ENCODE measurements at regions not wholly inside any gene's neighbourhood (a gene's known extent, or its start where the extent isn't known, plus 50 kb on each side); places are given as distances from the start of the nearest gene placed in this dataset.

GRCh38 chr11:23509023-23509422 lies 648.7 kb upstream of the CCDC179 start:
- Mint-ChIP-seq H3K27ac (ENCODE audit: unreplicated experiment) (no peak overlapping the region), H3K4me3 (ENCODE audit: unreplicated experiment) (no peak overlapping the region), H3K4me1 (ENCODE audit: low read depth, unreplicated experiment) (no peaks in the 10 kb centered on the region), H3K9me3 (ENCODE audit: unreplicated experiment) (no peaks in the 10 kb centered on the region), H3K36me3 (ENCODE audit: insufficient read depth, unreplicated experiment) (no peaks in the 10 kb centered on the region), H3K27me3 (ENCODE audit: insufficient read depth, unreplicated experiment) (no peaks in the 10 kb centered on the region)
- Histone ChIP-seq H3K27me3 (replicated peaks; ENCODE audit: control insufficient read depth, insufficient read depth, low read length) (no peaks in the 10 kb centered on the region), H3K4me1 (peaks cover 5% of the 10 kb centered on the region; the same call in 1 of the 2 replicates), H3K4me3 (ENCODE audit: low read depth, low read length) (no peak overlapping the region), H3K9me3 (no peaks in the 10 kb centered on the region), H3K36me3 (ENCODE audit: control insufficient read depth, insufficient read depth, low read length) (no peaks in the 10 kb centered on the region)
- no peak for DNase-seq
- ChIA-PET CTCF (no interaction called here), POLR2A (no interaction called here)
- TF ChIP-seq CTCF (IDR thresholded peaks at IDR 0.05; ENCODE audit: insufficient read depth in 1 of 2, low read depth in 1 of 2, low read length in 1 of 2, severe bottlenecking in 1 of 2, unreplicated experiment in 1 of 2) = no peak
- intact Hi-C loops (cut with micrococcal nuclease; ENCODE audit: unreplicated experiment) = no loop called here
- no TSS peak for BruUV-seq (replicated peaks)

DNA sequence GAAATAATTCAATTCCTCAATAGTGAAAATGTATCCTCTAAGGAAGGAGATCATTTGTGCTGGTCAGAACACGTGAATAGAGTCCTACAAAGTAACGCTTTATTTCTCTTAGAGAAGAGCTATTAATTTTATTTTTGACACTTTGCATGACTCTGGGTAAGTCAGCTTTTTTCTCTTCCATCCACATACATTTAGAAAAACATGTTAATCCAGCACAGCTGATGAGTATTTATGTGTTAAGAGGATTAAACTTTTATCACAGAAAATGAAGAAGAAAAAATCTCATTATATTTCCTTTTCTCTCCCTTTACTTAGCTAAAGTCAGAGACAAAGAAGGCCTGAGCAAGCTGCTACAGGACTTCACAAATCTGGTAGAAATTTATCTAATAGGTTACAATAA lies 649.5 kb upstream of the CCDC179 start:
- Mint-ChIP-seq H3K36me3 (ENCODE audit: insufficient read depth, unreplicated experiment) (no peaks in the 10 kb centered on the region), H3K27me3 (ENCODE audit: insufficient read depth, unreplicated experiment) (no peaks in the 10 kb centered on the region), H3K4me3 (ENCODE audit: unreplicated experiment) (no peak overlapping the region), H3K27ac (ENCODE audit: unreplicated experiment) (no peak overlapping the region), H3K9me3 (ENCODE audit: unreplicated experiment) (no peaks in the 10 kb centered on the region), H3K4me1 (ENCODE audit: low read depth, unreplicated experiment) (no peaks in the 10 kb centered on the region)
- Histone ChIP-seq H3K4me1 (peaks cover 5% of the 10 kb centered on the region; the same call in 1 of the 2 replicates), H3K4me3 (ENCODE audit: low read depth, low read length) (no peak overlapping the region), H3K36me3 (ENCODE audit: control insufficient read depth, insufficient read depth, low read length) (no peaks in the 10 kb centered on the region), H3K9me3 (no peaks in the 10 kb centered on the region), H3K27me3 (replicated peaks; ENCODE audit: control insufficient read depth, insufficient read depth, low read length) (no peaks in the 10 kb centered on the region)
- no TSS peak for BruUV-seq (replicated peaks)
- intact Hi-C loops (cut with micrococcal nuclease; ENCODE audit: unreplicated experiment) = no loop called here
- POLR2A ChIA-PET = no interaction called here
- no peak for DNase-seq
- no peak for TF ChIP-seq CTCF (IDR thresholded peaks at IDR 0.05; ENCODE audit: insufficient read depth in 1 of 2, low read depth in 1 of 2, low read length in 1 of 2, severe bottlenecking in 1 of 2, unreplicated experiment in 1 of 2)
- CTCF ChIA-PET = interaction anchor here (0.6 kb wide), 1 partner anchor 589 kb away, joined by 3 read pairs; no protein-coding TSS in a partner anchor

- DNase-seq = no peak
- no peaks in the 10 kb centered on the region for H3K9me3 ChIP-seq
- POLR2A ChIA-PET = no interaction called here
- Mint-ChIP-seq H3K9me3 (ENCODE audit: unreplicated experiment) (no peaks in the 10 kb centered on the region), H3K4me1 (ENCODE audit: low read depth, unreplicated experiment) (peaks cover 5% of the 10 kb centered on the region), H3K27me3 (ENCODE audit: insufficient read depth, unreplicated experiment) (no peaks in the 10 kb centered on the region), H3K27ac (ENCODE audit: unreplicated experiment) (no peak overlapping the region), H3K36me3 (ENCODE audit: insufficient read depth, unreplicated experiment) (no peaks in the 10 kb centered on the region), H3K4me3 (ENCODE audit: unreplicated experiment) (no peak overlapping the region)
- no peak overlapping the region for H3K4me3 ChIP-seq (ENCODE audit: low read depth, low read length)
- H3K27me3 ChIP-seq (replicated peaks; ENCODE audit: control insufficient read depth, insufficient read depth, low read length) = no peaks in the 10 kb centered on the region
- CTCF ChIA-PET = no interaction called here
- no peaks in the 10 kb centered on the region for H3K36me3 ChIP-seq (ENCODE audit: control insufficient read depth, insufficient read depth, low read length)
- intact Hi-C loops (cut with micrococcal nuclease; ENCODE audit: unreplicated experiment) = no loop called here
- TF ChIP-seq CTCF (IDR thresholded peaks at IDR 0.05; ENCODE audit: insufficient read depth in 1 of 2, low read depth in 1 of 2, low read length in 1 of 2, severe bottlenecking in 1 of 2, unreplicated experiment in 1 of 2) = no peak
- H3K4me1 ChIP-seq = no peaks in the 10 kb centered on the region
- BruUV-seq (replicated peaks) = no TSS peak
These were observed 658.9 kb upstream of the CCDC179 start for GRCh38 chr11:23519194-23519593.
